Fibroblast of mammary gland (primary cell): ENCODE measurements at regions not wholly inside any gene's neighbourhood (a gene's known extent, or its start where the extent isn't known, plus 50 kb on each side); places are given as distances from the start of the nearest gene placed in this dataset.

Source experiments
- DNase-seq: peaks from one replicate; pipeline ENCODE4 v3.0.0-alpha.2; 2010; ENCODE audit warnings: low read depth
- H3K4me3 ChIP-seq: 2 replicates; pipeline ENCODE4 v1.5.1; 2011; ENCODE audit warnings: low read depth, mild to moderate bottlenecking, low read length, moderate library complexity; ENCODE audit not compliant: control insufficient read depth
- CTCF ChIP-seq: conservative IDR thresholded peaks from 2 replicates; pipeline ENCODE4 v1.5.1; 2011; ENCODE audit warnings: low read depth, low read length, inconsistent platforms; ENCODE audit not compliant: control insufficient read depth, insufficient read depth

GRCh38 chr1:190658907-190659306, 181.2 kb upstream of the BRINP3 start:
- TF ChIP-seq CTCF = no peak
- no peak overlapping the region for H3K4me3 ChIP-seq
- no peak for DNase-seq

- no peak for TF ChIP-seq CTCF
- H3K4me3 ChIP-seq = no peak overlapping the region
- DNase-seq = no peak
Observed at GRCh38 chr1:190663962-190664361, 186.3 kb upstream of the BRINP3 start.

DNA sequence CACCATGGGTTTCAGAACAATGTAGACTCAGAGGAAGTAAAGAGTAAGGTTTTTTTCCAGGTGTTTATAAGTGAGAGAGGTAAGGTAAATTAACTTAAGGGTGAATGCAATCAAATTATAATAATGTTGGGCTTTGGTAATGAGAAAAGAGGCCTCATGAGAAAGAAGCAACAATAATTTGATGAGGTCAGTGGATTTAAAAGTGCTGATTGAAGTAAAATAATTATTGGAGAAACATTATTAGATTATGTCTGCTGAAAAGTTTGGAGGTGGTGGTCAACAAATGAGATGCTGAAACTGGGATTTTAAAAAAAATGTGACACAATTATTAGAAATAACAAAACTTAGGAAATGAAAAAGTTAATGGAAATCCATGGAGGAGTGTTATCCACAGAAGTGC, 187.4 kb upstream of the BRINP3 start:
- H3K4me3 ChIP-seq = no peak overlapping the region
- no peak for TF ChIP-seq CTCF
- no peak for DNase-seq

DNA sequence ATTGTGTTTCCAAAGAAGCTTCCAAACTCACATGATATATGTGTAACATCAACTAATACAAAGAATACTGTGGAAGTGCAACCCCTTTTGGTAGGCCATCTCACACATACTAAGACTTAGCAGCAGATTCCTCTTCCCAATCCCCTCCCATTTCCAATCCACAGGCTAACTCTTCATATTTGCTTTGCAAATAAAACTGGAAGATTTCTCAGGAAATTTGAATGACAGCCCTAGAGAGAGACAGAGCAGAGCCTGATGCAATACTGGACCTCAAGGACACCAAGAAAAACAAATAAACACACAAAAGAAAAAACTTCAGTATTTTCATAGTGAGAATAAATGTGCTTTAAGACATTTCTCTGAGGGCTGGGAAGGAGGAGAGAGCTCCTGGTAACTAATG, 190.2 kb upstream of the BRINP3 start:
- H3K4me3 ChIP-seq = no peak overlapping the region
- no peak for DNase-seq
- no peak for TF ChIP-seq CTCF

DNA sequence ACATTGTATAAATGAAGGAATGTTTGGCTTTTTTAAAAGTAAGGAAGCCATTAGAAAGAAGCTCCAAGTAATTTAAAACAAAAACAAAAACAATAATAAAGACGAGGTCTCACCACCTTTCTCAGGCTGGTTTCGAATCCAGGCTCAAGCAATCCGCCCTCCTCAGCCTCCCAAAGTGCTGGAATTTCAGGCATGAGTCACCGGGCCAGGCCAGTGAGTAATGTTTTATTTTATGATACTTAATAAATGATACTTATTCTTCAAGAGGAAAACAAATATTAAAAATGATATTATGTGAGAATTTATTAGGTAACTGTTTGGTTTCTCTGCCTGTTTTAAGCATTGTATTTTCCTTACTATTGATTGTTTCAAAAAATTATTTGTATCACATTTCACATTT, 201.4 kb upstream of the BRINP3 start:
- no peak for TF ChIP-seq CTCF
- H3K4me3 ChIP-seq = no peak overlapping the region
- DNase-seq = no peak

DNA sequence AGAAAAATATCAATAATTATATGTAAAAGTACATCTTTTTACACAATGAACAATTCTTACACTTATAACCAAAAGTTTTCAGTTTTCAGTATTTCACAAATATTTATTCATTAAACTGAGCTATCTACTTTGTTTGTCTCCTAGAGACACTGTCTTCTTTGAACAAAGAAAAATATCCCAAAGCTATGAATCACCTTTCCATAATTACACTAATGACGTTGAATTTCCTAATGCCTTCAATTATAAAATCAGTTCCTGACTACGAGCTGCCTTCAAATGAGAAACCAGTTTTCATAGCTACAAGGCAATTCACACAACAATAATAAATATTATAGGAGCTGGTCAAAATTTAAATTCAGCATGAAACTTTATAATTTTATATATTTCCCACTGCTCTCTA, 201.8 kb upstream of the BRINP3 start:
- TF ChIP-seq CTCF = no peak
- DNase-seq = no peak
- no peak overlapping the region for H3K4me3 ChIP-seq

- H3K4me3 ChIP-seq = no peak overlapping the region
- no peak for TF ChIP-seq CTCF
- DNase-seq = no peak
Observed at GRCh38 chr1:190679983-190680382, 202.3 kb upstream of the BRINP3 start.
